HEK293 (cell line): ENCODE measurements at regions not wholly inside any gene's neighbourhood (a gene's known extent, or its start where the extent isn't known, plus 50 kb on each side); places are given as distances from the start of the nearest gene placed in this dataset.

Source experiments
- CTCF ChIA-PET: fragments of 350-600 bp; formaldehyde crosslinking; extraction: SDS; loops from one replicate; lab custom pipeline; 2021; ENCODE audit warnings: antibody characterized with exemption; lab: Yijun Ruan, JAX
- POLR2A ChIA-PET: fragments of 300-600 bp; formaldehyde crosslinking; extraction: SDS; loops from one replicate; lab custom pipeline; 2020; ENCODE audit warnings: antibody characterized with exemption, inconsistent platforms; lab: Yijun Ruan, JAX
- H3K27ac ChIP-seq: fragments of 200-500 bp; sonication (Bioruptor generic); 2 replicates; pipeline ENCODE4 v1.5.1; 2014; ENCODE audit warnings: low read depth, low read length, control low read depth, inconsistent platforms; ENCODE audit errors: extremely low read depth
- H3K36me3 ChIP-seq, 2 experiments: fragments of 200-500 bp in 1 of 2; sonication (Bioruptor generic) in 1 of 2; 1 replicate in 1 of 2; 2 replicates in 1 of 2; pipeline ENCODE4 v1.5.1; 2014 to 2017; ENCODE audit warnings: inconsistent platforms in 2 of 2, low read length in 2 of 2; ENCODE audit not compliant: control insufficient read depth in 2 of 2, insufficient read depth in 1 of 2
- H3K4me1 ChIP-seq: fragments of 200-500 bp; sonication (Bioruptor generic); 2 replicates; pipeline ENCODE4 v1.5.1; 2014; ENCODE audit warnings: mild to moderate bottlenecking, low read length, inconsistent platforms; ENCODE audit not compliant: control insufficient read depth, insufficient read depth
- H3K4me3 ChIP-seq: 2 replicates; pipeline ENCODE4 v1.5.1; 2011; ENCODE audit warnings: low read depth, mild to moderate bottlenecking, control low read depth, low read length, moderate library complexity
- H3K9me3 ChIP-seq: fragments of 200-500 bp; sonication (Bioruptor generic); 2 replicates; pipeline ENCODE4 v1.5.1; 2014; ENCODE audit warnings: low read depth, low read length, inconsistent platforms; ENCODE audit not compliant: control insufficient read depth, insufficient read depth
- BCL11A ChIP-seq: fragments of 450-650 bp; formaldehyde crosslinking; IDR thresholded peaks from 2 replicates; pipeline ENCODE4 v1.5.1; 2016; ENCODE audit warnings: low read depth, missing biosample characterization, missing genetic modification characterization
- BCL11B ChIP-seq: fragments of 450-650 bp; formaldehyde crosslinking; IDR thresholded peaks from 2 replicates; pipeline ENCODE4 v1.5.1; 2016; ENCODE audit warnings: low read depth, missing biosample characterization, missing genetic modification characterization
- MEIS1 ChIP-seq: sonication (generic); formaldehyde crosslinking; IDR thresholded peaks from 2 replicates; pipeline ENCODE4 v1.8.1; 2022; ENCODE audit warnings: missing genetic modification reagents, mild to moderate bottlenecking, borderline replicate concordance
- MYNN ChIP-seq: fragments of 450-650 bp; formaldehyde crosslinking; IDR thresholded peaks from 2 replicates; pipeline ENCODE4 v1.5.1; 2016; ENCODE audit warnings: missing biosample characterization, missing genetic modification characterization, borderline replicate concordance
- RBAK ChIP-seq: fragments of 450-650 bp; formaldehyde crosslinking; IDR thresholded peaks from 2 replicates; pipeline ENCODE4 v1.5.1; 2016; ENCODE audit warnings: missing biosample characterization, missing genetic modification characterization
- SETDB1 ChIP-seq: IDR thresholded peaks from one replicate; pipeline ENCODE4 v1.6.1; 2017; ENCODE audit warnings: mild to moderate bottlenecking, low read length, moderate library complexity, mixed read lengths; ENCODE audit not compliant: insufficient read length
- TCF7L2 ChIP-seq: IDR thresholded peaks from 2 replicates; pipeline ENCODE4 v1.6.1; 2011; ENCODE audit warnings: low read depth, mild to moderate bottlenecking, inconsistent platforms, low read length, moderate library complexity, borderline replicate concordance
- YY2 ChIP-seq: fragments of 450-650 bp; formaldehyde crosslinking; IDR thresholded peaks from 2 replicates; pipeline ENCODE4 v1.5.1; 2016; ENCODE audit warnings: missing biosample characterization, missing genetic modification characterization
- ZNF175 ChIP-seq: fragments of 450-650 bp; formaldehyde crosslinking; IDR thresholded peaks from 2 replicates; pipeline ENCODE4 v1.5.1; 2016; ENCODE audit warnings: missing biosample characterization, missing genetic modification characterization
- ZNF2 ChIP-seq: fragments of 450-650 bp; formaldehyde crosslinking; IDR thresholded peaks from 2 replicates; pipeline ENCODE4 v1.5.1; 2016; ENCODE audit warnings: missing biosample characterization, missing genetic modification characterization
- ZNF239 ChIP-seq: fragments of 450-650 bp; formaldehyde crosslinking; IDR thresholded peaks from 2 replicates; pipeline ENCODE4 v1.5.1; 2016; ENCODE audit warnings: missing biosample characterization, missing genetic modification characterization
- ZNF350 ChIP-seq: fragments of 450-650 bp; formaldehyde crosslinking; IDR thresholded peaks from 2 replicates; pipeline ENCODE4 v1.5.0; 2017; ENCODE audit warnings: missing biosample characterization, mild to moderate bottlenecking, missing genetic modification characterization
- ZNF404 ChIP-seq: fragments of 450-650 bp; formaldehyde crosslinking; IDR thresholded peaks from 2 replicates; pipeline ENCODE4 v1.5.1; 2017; ENCODE audit warnings: missing biosample characterization, missing genetic modification characterization
- ZNF433 ChIP-seq: fragments of 450-650 bp; formaldehyde crosslinking; IDR thresholded peaks from 2 replicates; pipeline ENCODE4 v1.5.1; 2016; ENCODE audit warnings: missing biosample characterization, missing genetic modification characterization, low read depth
- ZNF48 ChIP-seq: fragments of 450-650 bp; formaldehyde crosslinking; IDR thresholded peaks from 2 replicates; pipeline ENCODE4 v1.5.1; 2016; ENCODE audit warnings: missing biosample characterization, missing genetic modification characterization
- ZNF514 ChIP-seq: fragments of 450-650 bp; formaldehyde crosslinking; IDR thresholded peaks from 2 replicates; pipeline ENCODE4 v1.5.1; 2016; ENCODE audit warnings: missing biosample characterization, missing genetic modification characterization
- ZNF544 ChIP-seq: fragments of 450-650 bp; formaldehyde crosslinking; IDR thresholded peaks from 2 replicates; pipeline ENCODE4 v1.5.0; 2017; ENCODE audit warnings: missing biosample characterization, missing genetic modification characterization
- ZNF621 ChIP-seq: fragments of 450-650 bp; formaldehyde crosslinking; IDR thresholded peaks from 2 replicates; pipeline ENCODE4 v1.5.1; 2017; ENCODE audit warnings: missing biosample characterization, missing genetic modification characterization
- ZNF707 ChIP-seq: fragments of 450-650 bp; formaldehyde crosslinking; IDR thresholded peaks from 2 replicates; pipeline ENCODE4 v1.5.1; 2016; ENCODE audit warnings: missing biosample characterization, missing genetic modification characterization
- ZNF785 ChIP-seq: fragments of 450-650 bp; formaldehyde crosslinking; IDR thresholded peaks from 2 replicates; pipeline ENCODE4 v1.5.1; 2016; ENCODE audit warnings: missing biosample characterization, missing genetic modification characterization
- ZSCAN23 ChIP-seq: fragments of 450-650 bp; formaldehyde crosslinking; IDR thresholded peaks from 2 replicates; pipeline ENCODE4 v1.5.1; 2016; ENCODE audit warnings: missing biosample characterization, missing genetic modification characterization
- TF ChIP-seq, protein P1 (sequence below): fragments of 450-650 bp; formaldehyde crosslinking; IDR thresholded peaks from 2 replicates; pipeline ENCODE4 v1.5.1; 2017; ENCODE audit warnings: missing biosample characterization, missing genetic modification characterization
- TF ChIP-seq, protein P2 (sequence below): fragments of 450-650 bp; formaldehyde crosslinking; IDR thresholded peaks from 2 replicates; pipeline ENCODE4 v1.5.1; 2016; ENCODE audit warnings: missing biosample characterization, missing genetic modification characterization

DNA sequence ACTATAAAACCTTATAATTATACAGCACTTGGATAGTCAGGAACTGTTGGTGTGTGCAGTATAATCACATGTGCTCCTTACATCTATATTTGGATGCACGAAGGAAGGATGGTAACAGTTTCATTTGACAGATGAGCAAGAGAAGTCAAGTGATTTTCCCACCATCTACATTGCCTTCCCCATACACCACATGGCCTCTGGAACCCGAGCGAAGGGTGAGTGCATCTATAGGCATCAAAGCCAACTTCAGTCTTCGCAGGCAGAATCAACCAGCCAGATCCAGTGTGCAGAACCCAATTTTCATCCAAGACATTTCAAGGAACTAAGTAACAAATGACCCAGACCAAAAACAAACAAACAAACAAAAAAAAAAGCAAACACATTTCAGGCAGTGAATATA, 85.1 kb upstream of the BLID start (continued):
- TF ChIP-seq, protein P1, sequence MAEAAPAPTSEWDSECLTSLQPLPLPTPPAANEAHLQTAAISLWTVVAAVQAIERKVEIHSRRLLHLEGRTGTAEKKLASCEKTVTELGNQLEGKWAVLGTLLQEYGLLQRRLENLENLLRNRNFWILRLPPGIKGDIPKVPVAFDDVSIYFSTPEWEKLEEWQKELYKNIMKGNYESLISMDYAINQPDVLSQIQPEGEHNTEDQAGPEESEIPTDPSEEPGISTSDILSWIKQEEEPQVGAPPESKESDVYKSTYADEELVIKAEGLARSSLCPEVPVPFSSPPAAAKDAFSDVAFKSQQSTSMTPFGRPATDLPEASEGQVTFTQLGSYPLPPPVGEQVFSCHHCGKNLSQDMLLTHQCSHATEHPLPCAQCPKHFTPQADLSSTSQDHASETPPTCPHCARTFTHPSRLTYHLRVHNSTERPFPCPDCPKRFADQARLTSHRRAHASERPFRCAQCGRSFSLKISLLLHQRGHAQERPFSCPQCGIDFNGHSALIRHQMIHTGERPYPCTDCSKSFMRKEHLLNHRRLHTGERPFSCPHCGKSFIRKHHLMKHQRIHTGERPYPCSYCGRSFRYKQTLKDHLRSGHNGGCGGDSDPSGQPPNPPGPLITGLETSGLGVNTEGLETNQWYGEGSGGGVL (tag by site-specific recombination) = no peak
- no peak for TF ChIP-seq ZNF433 (tag by site-specific recombination)

DNA sequence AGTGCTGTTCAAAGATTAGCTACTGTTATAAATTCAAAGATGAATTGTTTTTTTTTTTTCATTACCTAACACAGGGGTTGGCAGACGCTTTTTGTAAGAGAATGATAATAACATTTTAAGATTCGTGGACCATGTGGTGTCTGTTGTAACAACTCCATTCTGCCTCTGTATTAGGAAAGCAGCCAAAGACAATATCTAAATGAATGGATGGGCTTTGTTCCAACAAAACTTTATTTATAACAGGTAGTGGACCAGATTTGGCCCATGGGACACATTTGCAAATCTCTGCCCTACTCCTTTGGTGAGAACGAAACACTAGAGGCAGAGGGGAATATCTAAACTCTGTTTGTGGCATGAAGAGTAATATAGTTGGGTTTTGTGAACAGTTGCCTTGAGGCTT, 83.6 kb upstream of the BLID start:
- Histone ChIP-seq H3K27ac (no peak overlapping the region), H3K4me1 (no peaks in the 10 kb centered on the region; the same call in 1 of the 2 replicates), H3K36me3 (no peaks in the 10 kb centered on the region), H3K9me3 (no peaks in the 10 kb centered on the region), H3K4me3 (no peak overlapping the region)
- CTCF ChIA-PET = no interaction called here
- POLR2A ChIA-PET = no interaction called here
- TF ChIP-seq MEIS1 (CRISPR knock-in tag) = no peak
- no peak for TF ChIP-seq ZNF2
- no peak for TF ChIP-seq TCF7L2
- no peak for TF ChIP-seq RBAK (tag by site-specific recombination)
- TF ChIP-seq ZNF350 (tag by site-specific recombination) = no peak
- no peak for TF ChIP-seq SETDB1
- TF ChIP-seq MYNN (tag by site-specific recombination) = no peak

DNA sequence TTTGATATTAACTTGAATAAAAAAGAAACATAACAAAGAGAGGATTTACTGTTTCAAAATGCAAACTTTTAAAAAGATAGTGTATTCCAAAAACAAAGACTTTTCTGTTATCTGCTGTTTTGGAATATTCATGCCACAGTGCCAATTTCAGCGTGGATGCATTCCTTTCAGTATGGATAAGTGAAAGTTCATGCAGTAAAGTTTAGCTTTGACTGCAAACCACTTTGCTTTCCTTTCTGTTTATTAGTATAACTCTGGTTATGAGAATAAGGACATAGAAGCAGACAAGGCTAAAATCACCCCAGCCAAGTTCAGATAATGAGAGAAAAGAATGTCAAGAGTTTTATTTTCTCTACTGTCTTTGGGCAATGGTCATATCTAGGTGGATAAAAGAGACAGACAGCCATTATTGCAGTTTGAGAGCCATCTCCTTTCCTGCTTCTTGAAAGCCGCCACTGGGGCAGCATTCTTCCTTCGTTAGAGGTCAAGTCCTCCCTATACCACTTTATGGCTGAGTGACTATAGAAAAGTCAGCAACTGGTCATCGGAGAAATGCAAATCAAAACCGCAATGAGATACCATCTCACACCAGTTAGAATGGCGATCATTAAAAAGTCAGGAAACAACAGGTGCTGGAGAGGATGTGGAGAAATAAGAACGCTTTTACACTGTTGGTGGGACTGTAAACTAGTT, 82.4 kb upstream of the BLID start:
- TF ChIP-seq ZNF404 (tag by site-specific recombination) (no peak), ZSCAN23 (tag by site-specific recombination) (no peak), ZNF544 (tag by site-specific recombination) (no peak), BCL11A (tag by site-specific recombination) (no peak), ZNF707 (tag by site-specific recombination) (no peak), ZNF239 (no peak), YY2 (tag by site-specific recombination) (no peak), ZNF514 (tag by site-specific recombination) (no peak), ZNF48 (tag by site-specific recombination) (no peak), ZNF621 (no peak), ZNF175 (no peak), MYNN (tag by site-specific recombination) (no peak), BCL11B (no peak), ZNF785 (tag by site-specific recombination) (no peak)
- TF ChIP-seq, protein P1 (tag by site-specific recombination) = no peak
- TF ChIP-seq, protein P2, sequence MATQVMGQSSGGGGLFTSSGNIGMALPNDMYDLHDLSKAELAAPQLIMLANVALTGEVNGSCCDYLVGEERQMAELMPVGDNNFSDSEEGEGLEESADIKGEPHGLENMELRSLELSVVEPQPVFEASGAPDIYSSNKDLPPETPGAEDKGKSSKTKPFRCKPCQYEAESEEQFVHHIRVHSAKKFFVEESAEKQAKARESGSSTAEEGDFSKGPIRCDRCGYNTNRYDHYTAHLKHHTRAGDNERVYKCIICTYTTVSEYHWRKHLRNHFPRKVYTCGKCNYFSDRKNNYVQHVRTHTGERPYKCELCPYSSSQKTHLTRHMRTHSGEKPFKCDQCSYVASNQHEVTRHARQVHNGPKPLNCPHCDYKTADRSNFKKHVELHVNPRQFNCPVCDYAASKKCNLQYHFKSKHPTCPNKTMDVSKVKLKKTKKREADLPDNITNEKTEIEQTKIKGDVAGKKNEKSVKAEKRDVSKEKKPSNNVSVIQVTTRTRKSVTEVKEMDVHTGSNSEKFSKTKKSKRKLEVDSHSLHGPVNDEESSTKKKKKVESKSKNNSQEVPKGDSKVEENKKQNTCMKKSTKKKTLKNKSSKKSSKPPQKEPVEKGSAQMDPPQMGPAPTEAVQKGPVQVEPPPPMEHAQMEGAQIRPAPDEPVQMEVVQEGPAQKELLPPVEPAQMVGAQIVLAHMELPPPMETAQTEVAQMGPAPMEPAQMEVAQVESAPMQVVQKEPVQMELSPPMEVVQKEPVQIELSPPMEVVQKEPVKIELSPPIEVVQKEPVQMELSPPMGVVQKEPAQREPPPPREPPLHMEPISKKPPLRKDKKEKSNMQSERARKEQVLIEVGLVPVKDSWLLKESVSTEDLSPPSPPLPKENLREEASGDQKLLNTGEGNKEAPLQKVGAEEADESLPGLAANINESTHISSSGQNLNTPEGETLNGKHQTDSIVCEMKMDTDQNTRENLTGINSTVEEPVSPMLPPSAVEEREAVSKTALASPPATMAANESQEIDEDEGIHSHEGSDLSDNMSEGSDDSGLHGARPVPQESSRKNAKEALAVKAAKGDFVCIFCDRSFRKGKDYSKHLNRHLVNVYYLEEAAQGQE (tag by site-specific recombination) = no peak
- H3K9me3 ChIP-seq = no peaks in the 10 kb centered on the region
- H3K36me3 ChIP-seq = no peaks in the 10 kb centered on the region
- H3K4me3 ChIP-seq = no peak overlapping the region
- H3K4me1 ChIP-seq = no peaks in the 10 kb centered on the region; the same call in 1 of the 2 replicates
- H3K27ac ChIP-seq = no peak overlapping the region
- ChIA-PET CTCF (interaction anchor here (0.6 to 1.1 kb wide), 3 partner anchors 90 to 1496 kb away, joined by 3 to 6 read pairs (median 3); no protein-coding TSS in a partner anchor), POLR2A (no interaction called here)
